ENCODE measurements at regions not wholly inside any gene's neighbourhood (a gene's known extent, or its start where the extent isn't known, plus 50 kb on each side); places are given as distances from the start of the nearest gene placed in this dataset.
"Not testable (repeated sequence)": the region's sequence is repeated elsewhere in the genome, so short reads cannot be mapped to it uniquely, and the experiment has no call there.

GRCh38 chr20:53676519-53676822, 82.8 kb upstream of the ZNF217 start:
- no peak for TF ChIP-seq CTCF (IDR thresholded peaks at IDR 0.05; ENCODE audit: borderline replicate concordance, extremely low read depth, insufficient read depth)
- H3K4me1 ChIP-seq (ENCODE audit: control insufficient read depth in 2 of 3, insufficient read depth in 2 of 3, low read depth in 1 of 3, low read length in 3 of 3): peaks cover 0 to 9% (median 9%) of the 10 kb centered on the region in 3 donors
- no peak overlapping the region for H3K4me3 ChIP-seq (ENCODE audit: low read length in 3 of 3)
- no peaks in the 10 kb centered on the region for H3K27me3 ChIP-seq (ENCODE audit: control insufficient read depth, insufficient read depth, low read length)
- no peak overlapping the region for H3K27ac ChIP-seq (ENCODE audit: low read depth in 2 of 2, low read length in 2 of 2)
- H3K36me3 ChIP-seq (ENCODE audit: control insufficient read depth in 2 of 3, insufficient read depth in 3 of 3, low read length in 3 of 3): no peaks in the 10 kb centered on the region
- DNase-seq: no peak
- no peaks in the 10 kb centered on the region for H3K9me3 ChIP-seq (ENCODE audit: control insufficient read depth in 2 of 3, insufficient read depth in 1 of 3, low read length in 3 of 3)
- intact Hi-C loops (cut with DNase I): no loop called here
- no peak overlapping the region for H3K9ac ChIP-seq (ENCODE audit: low read length in 3 of 3)
- FAIRE-seq: no peak

- no peak overlapping the region for H3K27ac ChIP-seq (ENCODE audit: low read depth in 2 of 2, low read length in 2 of 2)
- intact Hi-C loops (cut with DNase I): no loop called here
- no peak for TF ChIP-seq CTCF (IDR thresholded peaks at IDR 0.05; ENCODE audit: borderline replicate concordance, extremely low read depth, insufficient read depth)
- H3K4me1 ChIP-seq (ENCODE audit: control insufficient read depth in 2 of 3, insufficient read depth in 2 of 3, low read depth in 1 of 3, low read length in 3 of 3): peaks cover 0 to 4% (median 0%) of the 10 kb centered on the region in 3 donors
- DNase-seq: peak in 2 of 5 donors; percentile 63 to 80
- H3K36me3 ChIP-seq (ENCODE audit: control insufficient read depth in 2 of 3, insufficient read depth in 3 of 3, low read length in 3 of 3): no peaks in the 10 kb centered on the region
- no peaks in the 10 kb centered on the region for H3K9me3 ChIP-seq (ENCODE audit: control insufficient read depth in 2 of 3, insufficient read depth in 1 of 3, low read length in 3 of 3)
- no peaks in the 10 kb centered on the region for H3K27me3 ChIP-seq (ENCODE audit: control insufficient read depth, insufficient read depth, low read length)
- no peak overlapping the region for H3K9ac ChIP-seq (ENCODE audit: low read length in 3 of 3)
- no peak for FAIRE-seq
- no peak overlapping the region for H3K4me3 ChIP-seq (ENCODE audit: low read length in 3 of 3)
Measured at GRCh38 chr20:53672484-53673129, 79.0 kb upstream of the ZNF217 start.

- FAIRE-seq: no peak
- no peaks in the 10 kb centered on the region for H3K36me3 ChIP-seq (ENCODE audit: control insufficient read depth in 2 of 3, insufficient read depth in 3 of 3, low read length in 3 of 3)
- no peak for TF ChIP-seq CTCF (IDR thresholded peaks at IDR 0.05; ENCODE audit: borderline replicate concordance, extremely low read depth, insufficient read depth)
- no peak overlapping the region for H3K4me3 ChIP-seq (ENCODE audit: low read length in 3 of 3)
- no peak overlapping the region for H3K27ac ChIP-seq (ENCODE audit: low read depth in 2 of 2, low read length in 2 of 2)
- H3K27me3 ChIP-seq (ENCODE audit: control insufficient read depth, insufficient read depth, low read length): no peaks in the 10 kb centered on the region
- no peaks in the 10 kb centered on the region for H3K9me3 ChIP-seq (ENCODE audit: control insufficient read depth in 2 of 3, insufficient read depth in 1 of 3, low read length in 3 of 3)
- intact Hi-C loops (cut with DNase I): no loop called here
- no peaks in the 10 kb centered on the region for H3K4me1 ChIP-seq (ENCODE audit: control insufficient read depth in 2 of 3, insufficient read depth in 2 of 3, low read depth in 1 of 3, low read length in 3 of 3)
- no peak for DNase-seq
- H3K9ac ChIP-seq (ENCODE audit: low read length in 3 of 3): no peak overlapping the region
Measured at GRCh38 chr20:53671370-53671769, 77.7 kb upstream of the ZNF217 start.

GRCh38 chr20:53669517-53670313, 76.1 kb upstream of the ZNF217 start:
- intact Hi-C loops (cut with DNase I); H3K9ac ChIP-seq (ENCODE audit: low read length in 3 of 3); H3K27ac ChIP-seq (ENCODE audit: low read depth in 2 of 2, low read length in 2 of 2); FAIRE-seq; DNase-seq; H3K36me3 ChIP-seq (ENCODE audit: control insufficient read depth in 2 of 3, insufficient read depth in 3 of 3, low read length in 3 of 3); H3K9me3 ChIP-seq (ENCODE audit: control insufficient read depth in 2 of 3, insufficient read depth in 1 of 3, low read length in 3 of 3); H3K27me3 ChIP-seq (ENCODE audit: control insufficient read depth, insufficient read depth, low read length); H3K4me3 ChIP-seq (ENCODE audit: low read length in 3 of 3); H3K4me1 ChIP-seq (ENCODE audit: control insufficient read depth in 2 of 3, insufficient read depth in 2 of 3, low read depth in 1 of 3, low read length in 3 of 3): not testable (repeated sequence)

Measured in kidney (tissue), 13 donors.